GM10266 (cell line): ENCODE measurements at regions not wholly inside any gene's neighbourhood (a gene's known extent, or its start where the extent isn't known, plus 50 kb on each side); places are given as distances from the start of the nearest gene placed in this dataset.

Source experiments
- DNase-seq: peaks from one replicate; pipeline ENCODE4 v3.0.0; 2012; ENCODE audit errors: extremely low spot score
- CTCF ChIP-seq: IDR thresholded peaks from 2 replicates; pipeline ENCODE4 v1.5.1; 2012; ENCODE audit warnings: mild to moderate bottlenecking, low read depth; ENCODE audit not compliant: control insufficient read depth, insufficient read depth; ENCODE audit errors: missing control alignments

- DNase-seq: no peak
- TF ChIP-seq CTCF: no peak
Measured at GRCh38 chr20:6467562-6467961, 299.9 kb upstream of the BMP2 start.

- DNase-seq: no peak
- TF ChIP-seq CTCF: no peak
Measured at GRCh38 chr20:6466075-6466810, 301.2 kb upstream of the BMP2 start.

GRCh38 chr20:6450841-6451240, 316.6 kb upstream of the BMP2 start:
- no peak for DNase-seq
- no peak for TF ChIP-seq CTCF

DNA sequence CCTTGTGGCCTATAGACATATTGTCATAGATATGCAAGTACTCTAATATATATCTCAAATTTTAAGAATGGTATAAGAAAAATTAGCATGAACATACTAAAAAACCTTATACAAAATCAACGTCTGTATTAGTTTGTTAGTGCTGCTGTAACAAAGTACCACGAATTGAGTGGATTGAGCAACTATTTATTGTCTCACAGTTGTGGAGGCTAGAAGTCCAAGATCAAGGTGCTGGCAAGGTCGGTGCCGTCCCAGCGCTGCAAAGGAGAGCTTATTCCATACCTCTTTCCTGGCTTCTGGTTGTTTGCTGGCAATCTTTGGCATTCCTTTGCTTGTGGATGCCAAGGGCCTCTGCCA, 317.6 kb upstream of the FERMT1 start:
- no peak for TF ChIP-seq CTCF
- DNase-seq: no peak

DNA sequence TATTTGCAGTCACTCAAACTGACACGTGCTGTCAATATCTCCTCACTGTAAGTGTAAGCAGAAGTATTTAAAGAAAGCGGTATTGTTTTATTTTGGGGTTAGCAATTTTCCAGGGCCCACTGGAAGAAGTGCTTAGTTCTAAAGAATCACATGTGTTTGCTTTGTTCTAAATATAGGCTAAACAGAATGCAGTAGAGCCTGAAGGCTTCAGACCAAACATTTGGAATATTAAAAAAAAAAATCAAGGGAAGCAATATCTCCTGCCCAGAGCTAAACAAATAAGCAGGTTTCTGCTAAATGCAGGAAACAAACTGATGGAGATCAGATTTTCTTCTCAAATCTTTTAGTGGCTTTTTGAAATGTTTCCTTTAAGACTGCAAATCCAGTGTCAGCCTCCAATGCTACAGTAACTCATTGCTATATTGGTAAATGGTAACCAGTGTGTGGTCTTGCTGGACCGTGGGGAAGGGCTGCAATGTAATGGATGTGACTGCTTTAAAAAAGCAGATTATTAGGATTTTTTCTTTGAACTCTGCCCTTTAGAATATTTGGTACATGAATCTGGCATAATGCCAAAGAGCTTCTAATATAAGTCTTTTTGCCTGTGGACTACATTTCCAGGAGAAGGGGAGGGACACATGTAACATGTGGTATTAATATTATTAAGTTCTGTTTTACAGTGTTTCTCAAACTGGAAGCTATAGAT, 317.1 kb upstream of the FERMT1 start:
- no peak for TF ChIP-seq CTCF
- no peak for DNase-seq

- TF ChIP-seq CTCF: no peak
Measured at GRCh38 chr20:6434131-6434530, 311.3 kb upstream of the FERMT1 start.

DNA sequence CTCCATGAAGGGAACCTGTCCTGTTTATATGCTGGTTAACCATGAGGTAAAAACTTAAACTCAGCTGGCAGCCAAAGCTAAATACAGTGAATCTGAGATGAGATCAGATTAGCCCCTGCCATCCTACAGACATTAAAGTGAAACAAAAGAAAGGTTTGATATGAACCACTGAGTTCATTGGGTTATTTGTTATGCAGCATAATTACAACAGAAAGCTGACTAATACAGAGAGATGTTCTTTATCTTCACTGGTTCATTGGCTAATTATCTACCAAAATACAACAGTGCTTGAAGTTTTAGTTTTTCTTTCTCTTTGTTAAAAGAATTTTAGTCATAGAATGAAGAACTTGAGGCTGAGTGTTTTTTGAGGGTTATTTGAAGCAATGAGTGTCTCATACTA, 307.6 kb upstream of the FERMT1 start:
- no peak for TF ChIP-seq CTCF
- no peak for DNase-seq

More at GRCh38 chr20:6434131-6434530, 311.3 kb upstream of the FERMT1 start:
- DNase-seq: no peak
